ENCODE measurements at regions not wholly inside any gene's neighbourhood (a gene's known extent, or its start where the extent isn't known, plus 50 kb on each side); places are given as distances from the start of the nearest gene placed in this dataset.

- no peak overlapping the region for H3K4me3 ChIP-seq (ENCODE audit: control insufficient read depth, low read depth, low read length)
- no peak for TF ChIP-seq CTCF (conservative IDR thresholded peaks at IDR 0.05; ENCODE audit: control insufficient read depth, insufficient read depth, low read depth, low read length)
- no peak for DNase-seq (ENCODE audit: low read depth)
Measured at GRCh38 chr22:44406341-44407170, 91.5 kb downstream of the RTL6 start.

GRCh38 chr22:44405661-44406060 is 92.4 kb downstream of the RTL6 start:
- DNase-seq (ENCODE audit: low read depth) = no peak
- TF ChIP-seq CTCF (conservative IDR thresholded peaks at IDR 0.05; ENCODE audit: control insufficient read depth, insufficient read depth, low read depth, low read length) = no peak
- H3K4me3 ChIP-seq (ENCODE audit: control insufficient read depth, low read depth, low read length) = no peak overlapping the region

- TF ChIP-seq CTCF (conservative IDR thresholded peaks at IDR 0.05; ENCODE audit: control insufficient read depth, insufficient read depth, low read depth, low read length) = no peak
- H3K4me3 ChIP-seq (ENCODE audit: control insufficient read depth, low read depth, low read length) = no peak overlapping the region
- no peak for DNase-seq (ENCODE audit: low read depth)
Measured at GRCh38 chr22:44404341-44405020, 91.7 kb upstream of the SHISAL1 start.

- TF ChIP-seq CTCF (conservative IDR thresholded peaks at IDR 0.05; ENCODE audit: control insufficient read depth, insufficient read depth, low read depth, low read length) = no peak
- H3K4me3 ChIP-seq (ENCODE audit: control insufficient read depth, low read depth, low read length) = no peak overlapping the region
- no peak for DNase-seq (ENCODE audit: low read depth)
Measured at GRCh38 chr22:44403602-44404329, 91.0 kb upstream of the SHISAL1 start.

GRCh38 chr22:44403166-44403565 is 90.4 kb upstream of the SHISAL1 start:
- H3K4me3 ChIP-seq (ENCODE audit: control insufficient read depth, low read depth, low read length) = no peak overlapping the region
- no peak for DNase-seq (ENCODE audit: low read depth)
- no peak for TF ChIP-seq CTCF (conservative IDR thresholded peaks at IDR 0.05; ENCODE audit: control insufficient read depth, insufficient read depth, low read depth, low read length)

- DNase-seq (ENCODE audit: low read depth) = no peak
Measured at GRCh38 chr22:44402196-44403111, 89.7 kb upstream of the SHISAL1 start.

More at GRCh38 chr22:44402196-44403111, 89.7 kb upstream of the SHISAL1 start:
- H3K4me3 ChIP-seq (ENCODE audit: control insufficient read depth, low read depth, low read length) = no peak overlapping the region
- TF ChIP-seq CTCF (conservative IDR thresholded peaks at IDR 0.05; ENCODE audit: control insufficient read depth, insufficient read depth, low read depth, low read length) = no peak

Measured in fibroblast of mammary gland (primary cell).